ENCODE measurements at regions not wholly inside any gene's neighbourhood (a gene's known extent, or its start where the extent isn't known, plus 50 kb on each side); places are given as distances from the start of the nearest gene placed in this dataset.
A peak's percentile ranks its signal among the peaks of the same experiment; 100 is the strongest.

DNA sequence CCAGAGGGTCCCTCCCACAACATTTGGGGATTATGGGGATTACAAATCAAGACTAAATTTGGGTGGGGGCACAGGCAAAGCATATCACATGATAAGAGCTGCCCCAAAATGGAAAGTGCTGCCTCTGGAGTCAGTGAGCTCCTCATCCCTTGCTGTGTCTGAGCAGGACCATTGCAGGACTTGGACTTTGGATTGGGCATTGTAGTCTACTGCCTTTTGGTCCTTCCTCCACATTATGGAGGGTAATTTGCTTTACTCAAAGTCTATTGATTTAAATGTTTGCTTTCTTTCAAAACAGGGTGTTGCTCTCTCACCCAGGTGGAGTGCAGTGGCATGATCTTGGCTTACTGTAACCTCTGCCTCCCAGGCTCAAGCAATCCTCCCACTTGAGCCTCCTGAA lies 106.8 kb upstream of the LDAH start:
- no peak overlapping the region for H3K18ac ChIP-seq (ENCODE audit: low read length)
- no peak overlapping the region for H3K14ac ChIP-seq (ENCODE audit: low read length)
- no peak overlapping the region for H2BK12ac ChIP-seq (ENCODE audit: low read length)
- H3K9me3 ChIP-seq (ENCODE audit: insufficient read depth, low read depth, low read length) = peaks cover 9% of the 10 kb centered on the region
- H4K91ac ChIP-seq (ENCODE audit: low read depth, low read length) = no peak overlapping the region
- H2BK5ac ChIP-seq (ENCODE audit: low read depth, low read length, poor library complexity) = no peak overlapping the region
- no peaks in the 10 kb centered on the region for H3K36me3 ChIP-seq (ENCODE audit: control insufficient read depth in 1 of 2, insufficient read depth in 2 of 2, low read length in 2 of 2)
- H3K27me3 ChIP-seq (ENCODE audit: insufficient read depth, low read length) = no peaks in the 10 kb centered on the region
- no peak overlapping the region for H3K23ac ChIP-seq (ENCODE audit: low read length)
- H2AK5ac ChIP-seq (ENCODE audit: low read length) = no peak overlapping the region
- H2AFZ ChIP-seq (ENCODE audit: insufficient read depth, low read length, poor library complexity) = no peak overlapping the region
- no peak overlapping the region for H3K9ac ChIP-seq (ENCODE audit: low read length)
- DNase-seq = no peak
- peaks cover 11 to 14% of the 10 kb centered on the region in 2 experiments for H3K4me1 ChIP-seq (ENCODE audit: control insufficient read depth in 1 of 2, insufficient read depth in 2 of 2, low read length in 2 of 2)
- H3K79me2 ChIP-seq (ENCODE audit: control insufficient read depth, insufficient read depth, low read length, poor library complexity) = no peaks in the 10 kb centered on the region
- no peak overlapping the region for H3K4me3 ChIP-seq (ENCODE audit: low read depth, low read length)
- H3K27ac ChIP-seq (ENCODE audit: low read depth, low read length) = no peak overlapping the region
- no peak overlapping the region for H4K8ac ChIP-seq (ENCODE audit: low read depth, low read length)
- no peak overlapping the region for H2BK120ac ChIP-seq (ENCODE audit: insufficient read depth, low read length, poor library complexity)
- H3K79me1 ChIP-seq (ENCODE audit: low read length) = peaks cover 8% of the 10 kb centered on the region
- H3K4me2 ChIP-seq (ENCODE audit: low read length) = no peak overlapping the region
- H4K12ac ChIP-seq (ENCODE audit: low read depth, low read length) = no peak overlapping the region
- no peak overlapping the region for H3K4ac ChIP-seq (ENCODE audit: low read depth, low read length)

DNA sequence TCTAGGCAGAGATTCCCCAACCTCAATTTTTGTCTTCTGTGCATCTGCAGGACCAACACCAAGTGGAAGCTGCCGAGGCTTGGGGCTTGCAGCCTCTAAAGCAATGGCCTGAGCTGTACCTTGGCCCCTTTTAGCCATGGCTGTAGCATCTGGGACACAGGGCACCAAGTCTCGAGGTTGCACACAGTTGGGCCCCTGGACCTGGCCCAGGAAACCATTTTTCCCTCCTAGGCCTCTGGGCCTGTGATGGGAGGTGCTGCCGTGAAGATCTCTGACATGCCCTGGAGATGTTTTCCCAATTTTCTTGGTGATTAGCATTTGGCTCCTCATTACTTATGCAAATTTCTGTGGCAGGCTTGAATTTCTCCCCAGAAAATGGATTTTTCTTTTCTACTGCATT lies 105.7 kb upstream of the LDAH start:
- Histone ChIP-seq H3K4me1 (ENCODE audit: control insufficient read depth in 1 of 2, insufficient read depth in 2 of 2, low read length in 2 of 2) (peaks cover 11 to 14% of the 10 kb centered on the region in 2 experiments), H3K18ac (ENCODE audit: low read length) (no peak overlapping the region), H2AK5ac (ENCODE audit: low read length) (no peak overlapping the region), H4K91ac (ENCODE audit: low read depth, low read length) (no peak overlapping the region), H2BK12ac (ENCODE audit: low read length) (no peak overlapping the region), H3K36me3 (ENCODE audit: control insufficient read depth in 1 of 2, insufficient read depth in 2 of 2, low read length in 2 of 2) (no peaks in the 10 kb centered on the region), H3K4me2 (ENCODE audit: low read length) (no peak overlapping the region), H3K4ac (ENCODE audit: low read depth, low read length) (no peak overlapping the region), H3K79me2 (ENCODE audit: control insufficient read depth, insufficient read depth, low read length, poor library complexity) (no peaks in the 10 kb centered on the region), H4K8ac (ENCODE audit: low read depth, low read length) (no peak overlapping the region), H2AFZ (ENCODE audit: insufficient read depth, low read length, poor library complexity) (no peak overlapping the region), H3K14ac (ENCODE audit: low read length) (no peak overlapping the region), H3K4me3 (ENCODE audit: low read depth, low read length) (no peak overlapping the region), H3K9me3 (ENCODE audit: insufficient read depth, low read depth, low read length) (peaks cover 9% of the 10 kb centered on the region), H3K23ac (ENCODE audit: low read length) (no peak overlapping the region), H2BK120ac (ENCODE audit: insufficient read depth, low read length, poor library complexity) (no peak overlapping the region), H3K9ac (ENCODE audit: low read length) (no peak overlapping the region), H4K12ac (ENCODE audit: low read depth, low read length) (no peak overlapping the region), H2BK5ac (ENCODE audit: low read depth, low read length, poor library complexity) (no peak overlapping the region), H3K27ac (ENCODE audit: low read depth, low read length) (no peak overlapping the region), H3K27me3 (ENCODE audit: insufficient read depth, low read length) (no peaks in the 10 kb centered on the region), H3K79me1 (ENCODE audit: low read length) (peaks cover 8% of the 10 kb centered on the region)
- no peak for DNase-seq
- no CpG with 5 or more reads among the region's 3 CpGs for WGBS (ENCODE audit: extremely low coverage, insufficient coverage, insufficient read length)

DNA sequence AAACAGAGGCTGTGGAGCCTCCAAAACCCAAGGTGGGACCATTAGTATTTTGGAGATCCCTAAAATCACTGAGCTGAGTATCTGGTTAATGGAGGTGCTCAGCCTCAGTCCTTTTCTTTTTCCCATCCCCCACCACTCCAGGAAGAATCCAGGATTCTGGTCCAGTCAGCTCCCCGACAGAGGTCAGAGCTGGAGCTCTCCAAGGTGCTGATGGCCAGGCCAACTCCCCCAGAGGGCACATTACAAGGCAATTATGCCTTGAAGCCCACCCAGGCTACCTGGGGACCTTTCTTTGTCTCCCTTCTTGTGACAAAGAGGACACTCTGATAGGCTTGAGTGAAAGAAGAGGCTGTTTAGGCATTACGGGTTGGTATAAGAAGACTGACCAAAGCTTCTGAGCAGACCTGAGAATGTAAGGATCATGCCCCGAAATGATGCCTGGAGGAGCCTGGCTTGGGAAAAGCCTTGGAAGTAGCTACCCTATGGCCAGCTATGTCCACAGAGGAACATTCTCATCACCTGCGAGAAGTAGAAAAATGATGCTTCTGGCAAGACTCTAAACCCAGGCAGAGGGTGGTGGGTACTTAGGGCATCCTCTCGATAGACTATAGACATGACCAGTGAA lies 102.5 kb upstream of the LDAH start:
- Histone ChIP-seq H3K9me3 (ENCODE audit: insufficient read depth, low read depth, low read length) (peaks cover 12% of the 10 kb centered on the region), H3K36me3 (ENCODE audit: control insufficient read depth in 1 of 2, insufficient read depth in 2 of 2, low read length in 2 of 2) (no peaks in the 10 kb centered on the region), H3K4ac (ENCODE audit: low read depth, low read length) (no peak overlapping the region), H2BK5ac (ENCODE audit: low read depth, low read length, poor library complexity) (no peak overlapping the region), H3K79me1 (ENCODE audit: low read length) (no peaks in the 10 kb centered on the region), H4K91ac (ENCODE audit: low read depth, low read length) (no peak overlapping the region), H3K4me2 (ENCODE audit: low read length) (no peak overlapping the region), H3K79me2 (ENCODE audit: control insufficient read depth, insufficient read depth, low read length, poor library complexity) (no peaks in the 10 kb centered on the region), H2AFZ (ENCODE audit: insufficient read depth, low read length, poor library complexity) (no peak overlapping the region), H2AK5ac (ENCODE audit: low read length) (no peak overlapping the region), H3K14ac (ENCODE audit: low read length) (no peak overlapping the region), H4K12ac (ENCODE audit: low read depth, low read length) (no peak overlapping the region), H3K27me3 (ENCODE audit: insufficient read depth, low read length) (no peaks in the 10 kb centered on the region), H2BK12ac (ENCODE audit: low read length) (no peak overlapping the region), H3K27ac (ENCODE audit: low read depth, low read length) (no peak overlapping the region), H2BK120ac (ENCODE audit: insufficient read depth, low read length, poor library complexity) (no peak overlapping the region), H3K9ac (ENCODE audit: low read length) (no peak overlapping the region), H4K8ac (ENCODE audit: low read depth, low read length) (no peak overlapping the region), H3K23ac (ENCODE audit: low read length) (no peak overlapping the region), H3K18ac (ENCODE audit: low read length) (no peak overlapping the region), H3K4me1 (ENCODE audit: control insufficient read depth in 1 of 2, insufficient read depth in 2 of 2, low read length in 2 of 2) (peaks cover 0 to 1% of the 10 kb centered on the region in 2 experiments), H3K4me3 (ENCODE audit: low read depth, low read length) (no peak overlapping the region)
- WGBS (ENCODE audit: extremely low coverage, insufficient coverage, insufficient read length) = no CpG with 5 or more reads among the region's 5 CpGs
- peak in 1 of 2 donors; percentile 33 for DNase-seq

DNA sequence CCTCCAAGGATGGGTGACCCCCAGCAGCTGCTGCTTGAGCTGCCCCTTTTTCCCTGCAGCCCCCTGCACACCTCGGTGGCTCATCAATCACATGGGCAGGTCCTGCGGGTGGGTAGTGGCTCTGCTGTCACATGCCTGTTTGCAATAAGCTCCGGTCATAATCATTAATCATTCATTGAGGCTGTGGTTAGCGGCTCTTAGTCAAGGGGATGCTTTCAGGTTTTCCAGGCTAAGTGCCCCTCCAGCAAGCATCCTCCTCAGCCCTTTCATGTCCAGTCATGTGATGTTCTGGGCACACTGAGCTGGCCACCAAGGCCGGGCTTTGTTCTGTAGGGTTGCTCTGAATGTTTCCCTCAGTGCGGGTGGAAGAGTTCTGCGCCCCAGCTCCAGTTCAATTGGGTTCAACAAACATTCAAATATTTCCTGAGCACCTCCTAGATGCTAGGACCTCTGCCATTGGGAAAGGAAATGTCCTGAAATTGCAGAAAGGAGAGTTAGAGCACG lies 96.4 kb upstream of the LDAH start:
- no peaks in the 10 kb centered on the region for H3K4me1 ChIP-seq (ENCODE audit: control insufficient read depth in 1 of 2, insufficient read depth in 2 of 2, low read length in 2 of 2)
- H4K12ac ChIP-seq (ENCODE audit: low read depth, low read length) = no peak overlapping the region
- DNase-seq = no peak
- no peak overlapping the region for H3K27ac ChIP-seq (ENCODE audit: low read depth, low read length)
- H2BK120ac ChIP-seq (ENCODE audit: insufficient read depth, low read length, poor library complexity) = no peak overlapping the region
- H3K18ac ChIP-seq (ENCODE audit: low read length) = no peak overlapping the region
- H2BK12ac ChIP-seq (ENCODE audit: low read length) = no peak overlapping the region
- no peaks in the 10 kb centered on the region for H3K36me3 ChIP-seq (ENCODE audit: control insufficient read depth in 1 of 2, insufficient read depth in 2 of 2, low read length in 2 of 2)
- no peak overlapping the region for H3K4ac ChIP-seq (ENCODE audit: low read depth, low read length)
- no peak overlapping the region for H2AK5ac ChIP-seq (ENCODE audit: low read length)
- no peaks in the 10 kb centered on the region for H3K79me1 ChIP-seq (ENCODE audit: low read length)
- H3K4me2 ChIP-seq (ENCODE audit: low read length) = no peak overlapping the region
- no peak overlapping the region for H3K14ac ChIP-seq (ENCODE audit: low read length)
- H3K23ac ChIP-seq (ENCODE audit: low read length) = no peak overlapping the region
- no peak overlapping the region for H2BK5ac ChIP-seq (ENCODE audit: low read depth, low read length, poor library complexity)
- no CpG with 5 or more reads among the region's 8 CpGs for WGBS (ENCODE audit: extremely low coverage, insufficient coverage, insufficient read length)
- H2AFZ ChIP-seq (ENCODE audit: insufficient read depth, low read length, poor library complexity) = no peak overlapping the region
- no peak overlapping the region for H3K9ac ChIP-seq (ENCODE audit: low read length)
- no peak overlapping the region for H4K91ac ChIP-seq (ENCODE audit: low read depth, low read length)
- H3K79me2 ChIP-seq (ENCODE audit: control insufficient read depth, insufficient read depth, low read length, poor library complexity) = no peaks in the 10 kb centered on the region
- H4K8ac ChIP-seq (ENCODE audit: low read depth, low read length) = no peak overlapping the region
- peaks cover 5% of the 10 kb centered on the region for H3K9me3 ChIP-seq (ENCODE audit: insufficient read depth, low read depth, low read length)
- H3K27me3 ChIP-seq (ENCODE audit: insufficient read depth, low read length) = no peaks in the 10 kb centered on the region
- H3K4me3 ChIP-seq (ENCODE audit: low read depth, low read length) = no peak overlapping the region

Data from trophoblast cell (in vitro differentiated cells and primary cell).